Motor neuron (in vitro differentiated cells): ENCODE measurements at regions not wholly inside any gene's neighbourhood (a gene's known extent, or its start where the extent isn't known, plus 50 kb on each side); places are given as distances from the start of the nearest gene placed in this dataset.

Experiments used
- ATAC-seq, 8 experiments: fragments of 200-7000 bp; cut with Tn5 transposase; replicated peaks in 6 of 8; 2 replicates each; pipeline ENCODE4 v1.8.0; 2021; ENCODE audit warnings: mild to moderate bottlenecking in 8 of 8, moderate library complexity in 8 of 8
- H3K27ac ChIP-seq, 2 donors: fragments of 250-450 bp; sonication (Bioruptor Pico); 2 replicates each; pipeline ENCODE4 v1.9.0; 2021; ENCODE audit warnings: antibody characterized with exemption in 2 of 2, mild to moderate bottlenecking in 2 of 2, moderate library complexity in 1 of 2
- H3K4me1 ChIP-seq, 2 donors: fragments of 250-450 bp; sonication (Bioruptor Pico); replicated peaks in 1 of 2; 2 replicates each; pipeline ENCODE4 v1.6.1; 2021; ENCODE audit warnings: antibody characterized with exemption in 2 of 2, mild to moderate bottlenecking in 2 of 2, moderate library complexity in 1 of 2
- H3K4me3 ChIP-seq, 5 donors: fragments of 250-450 bp; sonication (Bioruptor Pico); 2 replicates each; pipeline ENCODE4 v1.9.0; 2021; ENCODE audit warnings: antibody characterized with exemption in 5 of 5, mild to moderate bottlenecking in 5 of 5, moderate library complexity in 4 of 5
- WGBS, 10 experiments: fragments of 450-650 bp; shearing (Covaris generic); methylation state at CpG; one replicate each; pipeline ENCODE4 v1.0.0; 2022; 5-methylcytosine and 5-hydroxymethylcytosine counted together
- in situ Hi-C, 9 experiments: fragments of 400-800 bp; cut with MboI; loops; one replicate each; pipeline ENCODE4 v1.15.0; 2021; ENCODE audit warnings: low sequenced_read_pairs in 9 of 9, low pct_unique_long_range_greater_than_20kb in 2 of 9; ENCODE audit not compliant: unreplicated experiment in 9 of 9

- in situ Hi-C loops: no loop called here
- WGBS, 10 experiments: 0 to 100% (median 53%) methylated on average over 1 to 2 of the region's 2 CpGs
- peaks cover 0 to 6% of the 10 kb centered on the region in 2 donors for H3K4me1 ChIP-seq
- no peak for ATAC-seq
- no peak overlapping the region for H3K4me3 ChIP-seq
- no peak overlapping the region for H3K27ac ChIP-seq
Observed at GRCh38 chr18:71437511-71437910, 1106.6 kb downstream of the CBLN2 start.

DNA sequence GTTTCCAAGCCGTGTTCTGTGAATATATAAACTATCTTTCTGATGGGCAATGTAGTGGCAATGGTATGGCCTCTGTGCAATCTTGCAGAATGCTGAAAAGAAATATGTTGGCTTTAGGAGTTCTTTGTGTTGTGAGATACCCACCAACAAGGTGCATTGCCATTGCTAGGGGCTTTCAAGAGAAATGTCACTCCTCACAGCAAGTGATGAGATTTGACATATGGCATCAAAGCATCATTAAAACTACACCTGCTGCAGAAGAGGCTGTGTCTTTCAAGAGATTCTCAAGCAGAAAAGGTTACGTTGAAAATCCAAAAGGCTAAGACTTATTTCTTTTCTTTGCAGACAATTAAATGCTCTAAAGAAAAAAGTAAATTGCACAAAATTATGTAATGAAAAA, 1110.8 kb downstream of the CBLN2 start:
- ATAC-seq: no peak
- in situ Hi-C loops: no loop called here
- WGBS, 10 experiments: 22 to 100% (median 77%) methylated on average over 1 to 2 of the region's 2 CpGs; no CpG with 5 or more reads in 1 of the 10 experiments
- Histone ChIP-seq H3K27ac (no peak overlapping the region), H3K4me3 (no peak overlapping the region), H3K4me1 (no peaks in the 10 kb centered on the region)

DNA sequence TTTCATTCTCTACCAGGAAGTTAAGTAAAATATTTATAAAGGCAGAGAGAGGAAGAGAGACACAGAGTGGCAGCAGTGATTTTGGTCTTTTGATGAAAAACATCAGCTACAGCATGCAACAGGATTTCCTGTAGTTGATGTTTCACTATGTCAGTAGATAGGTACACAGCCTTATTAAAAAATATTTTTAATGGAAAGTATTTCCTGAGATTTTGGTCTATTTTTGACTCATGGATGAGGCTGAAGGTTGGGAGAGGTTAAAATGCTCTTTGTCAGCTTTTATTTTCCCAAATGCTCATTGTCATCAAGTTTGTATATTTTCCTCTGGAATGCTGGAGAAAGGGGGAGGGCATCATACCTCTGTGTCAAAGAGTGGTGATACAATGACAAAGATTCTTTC, 1112.5 kb downstream of the CBLN2 start:
- H3K4me3 ChIP-seq: no peak overlapping the region
- no peak for ATAC-seq
- no peaks in the 10 kb centered on the region for H3K4me1 ChIP-seq
- H3K27ac ChIP-seq: no peak overlapping the region
- in situ Hi-C loops: no loop called here

- 0 to 100% (median 82%) methylated on average over 1 to 5 of the region's 5 CpGs; no CpG with 5 or more reads in 1 of the 10 experiments for WGBS, 10 experiments
- H3K4me1 ChIP-seq: no peaks in the 10 kb centered on the region
- no peak overlapping the region for H3K4me3 ChIP-seq
- ATAC-seq: no peak
- in situ Hi-C loops: no loop called here
- no peak overlapping the region for H3K27ac ChIP-seq
Observed at GRCh38 chr18:71431171-71431570, 1113.0 kb downstream of the CBLN2 start.

DNA sequence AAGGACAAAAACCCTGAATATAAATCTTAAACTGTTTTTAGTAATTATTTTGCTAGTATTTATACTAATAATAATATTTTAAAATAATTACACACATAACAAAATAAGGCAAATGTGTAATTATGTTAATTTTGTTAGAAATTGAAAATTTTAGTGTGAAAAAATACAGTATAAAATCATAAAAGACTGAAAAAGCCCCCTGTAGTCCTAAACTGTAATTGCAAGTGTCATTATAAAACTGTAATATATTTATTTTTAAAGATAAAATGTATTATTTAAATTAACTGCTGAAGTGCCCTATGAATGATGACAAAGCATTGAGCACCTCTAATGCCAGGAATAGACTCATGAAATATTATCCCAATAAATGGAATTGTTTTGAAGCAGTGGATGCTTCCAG, 1117.7 kb downstream of the CBLN2 start:
- in situ Hi-C loops: no loop called here
- no peak overlapping the region for H3K27ac ChIP-seq
- H3K4me3 ChIP-seq: no peak overlapping the region
- no peak for ATAC-seq
- no peaks in the 10 kb centered on the region for H3K4me1 ChIP-seq

GRCh38 chr18:71405169-71405809, 1116.4 kb downstream of the SOCS6 start:
- Histone ChIP-seq H3K27ac (no peak overlapping the region), H3K4me1 (peaks cover 0 to 13% of the 10 kb centered on the region in 2 donors), H3K4me3 (no peak overlapping the region)
- in situ Hi-C loops: no loop called here
- 0 to 69% (median 48%) methylated on average over 2 to 8 of the region's 8 CpGs for WGBS, 10 experiments
- ATAC-seq: peak in 4 of 8 experiments; percentile 32 to 90 (median 62)

- Histone ChIP-seq H3K4me1 (peaks cover 0 to 13% of the 10 kb centered on the region in 2 donors), H3K4me3 (no peak overlapping the region), H3K27ac (no peak overlapping the region)
- 0 to 100% (median 40%) methylated on average over 1 to 2 of the region's 2 CpGs; no CpG with 5 or more reads in 3 of the 10 experiments for WGBS, 10 experiments
- in situ Hi-C loops: no loop called here
- ATAC-seq: peak in 1 of 8 experiments; percentile 15
Observed at GRCh38 chr18:71403501-71403900, 1114.7 kb downstream of the SOCS6 start.

GRCh38 chr18:71398531-71398930, 1109.7 kb downstream of the SOCS6 start:
- in situ Hi-C loops: loop anchor here in 1 of 9 experiments (25.0 kb wide), 1 partner anchor 1139 kb away; the partner anchor contains the start of gene CBLN2
- no peak overlapping the region for H3K27ac ChIP-seq
- H3K4me3 ChIP-seq: no peak overlapping the region
- 0 to 80% (median 28%) methylated on average over 1 to 4 of the region's 4 CpGs; no CpG with 5 or more reads in 1 of the 10 experiments for WGBS, 10 experiments
- H3K4me1 ChIP-seq: peaks cover 0 to 6% of the 10 kb centered on the region in 2 donors
- peak in 5 of 8 experiments; percentile 47 to 87 (median 58) for ATAC-seq

GRCh38 chr18:71388148-71388547, 1099.3 kb downstream of the SOCS6 start:
- ATAC-seq: peak in 1 of 8 experiments; percentile 32
- no peak overlapping the region for H3K4me3 ChIP-seq
- in situ Hi-C loops: loop anchor here in 1 of 9 experiments (25.0 kb wide), 1 partner anchor 1149 kb away; the partner anchor contains the start of gene CBLN2
- WGBS, 10 experiments: 23 to 93% (median 48%) methylated on average over 2 to 3 of the region's 3 CpGs
- H3K27ac ChIP-seq: no peak overlapping the region
- no peaks in the 10 kb centered on the region for H3K4me1 ChIP-seq

DNA sequence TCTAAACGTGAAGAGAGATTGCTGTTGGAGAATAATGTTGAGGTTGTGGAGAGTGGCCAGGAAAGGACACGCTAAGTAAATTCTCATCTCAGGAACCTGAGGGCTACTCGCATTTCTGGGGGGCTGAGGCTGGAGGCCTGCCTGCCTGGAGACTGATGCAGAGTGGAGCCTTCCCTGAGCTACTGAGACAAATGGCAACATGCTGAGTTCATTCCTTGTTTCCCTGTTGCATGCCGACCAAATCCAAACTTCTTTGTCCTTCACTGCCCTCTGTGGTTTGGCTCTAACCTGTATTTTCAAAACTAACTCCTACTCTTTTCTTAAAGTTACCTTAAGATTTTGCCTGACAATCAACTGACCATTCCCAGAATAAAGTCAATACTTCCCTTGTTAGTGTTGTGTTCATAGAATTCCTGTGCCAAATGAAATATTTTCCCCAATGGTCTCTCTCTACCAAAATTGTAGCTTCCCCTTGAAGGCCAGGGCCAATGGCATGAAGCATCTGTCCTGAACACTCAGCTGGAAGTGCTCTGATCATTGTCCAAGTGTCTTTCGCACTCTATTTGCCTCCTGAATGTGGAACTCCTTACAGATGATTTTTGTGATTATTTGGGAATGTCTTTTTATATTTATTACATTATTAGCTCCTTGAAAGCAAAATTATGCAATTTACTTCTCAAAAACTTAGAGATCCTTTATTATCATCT, 1085.6 kb downstream of the SOCS6 start:
- H3K27ac ChIP-seq: no peak overlapping the region
- ATAC-seq: no peak
- no peaks in the 10 kb centered on the region for H3K4me1 ChIP-seq
- in situ Hi-C loops: no loop called here
- WGBS, 10 experiments: 0 to 82% (median 52%) methylated on average over 1 to 5 of the region's 5 CpGs; no CpG with 5 or more reads in 1 of the 10 experiments
- H3K4me3 ChIP-seq: no peak overlapping the region

DNA sequence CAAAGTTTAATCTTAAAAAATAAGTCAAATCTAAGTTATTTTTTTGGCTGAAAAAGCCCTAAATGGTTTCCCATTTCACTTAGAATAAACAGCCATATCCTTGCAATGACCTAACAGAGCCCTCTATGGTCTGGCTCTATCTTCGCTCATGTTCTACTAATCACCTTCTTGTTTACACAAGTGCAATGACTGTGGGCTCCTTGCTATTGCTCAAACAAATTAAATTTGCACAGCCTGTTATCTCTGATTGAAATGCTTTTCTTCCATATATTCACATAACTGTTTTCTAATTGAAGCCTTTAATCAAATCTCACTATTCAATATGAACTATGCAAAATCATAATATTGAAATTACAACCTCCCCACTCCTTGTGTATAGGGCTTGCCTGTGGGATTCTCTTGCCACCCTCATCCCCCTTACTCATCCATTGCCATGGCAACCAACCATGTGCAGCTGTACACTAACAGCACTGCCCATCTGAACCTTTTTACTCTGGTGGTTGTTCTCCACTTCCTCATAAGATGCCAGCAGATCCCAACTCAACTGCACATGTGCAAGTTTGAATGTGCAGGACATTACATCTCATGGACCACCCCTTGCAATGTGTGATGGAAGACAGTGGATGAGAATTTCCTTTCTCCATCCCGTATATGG, 1083.2 kb downstream of the SOCS6 start:
- Histone ChIP-seq H3K4me1 (no peaks in the 10 kb centered on the region), H3K27ac (no peak overlapping the region), H3K4me3 (no peak overlapping the region)
- in situ Hi-C loops: no loop called here
- peak in 1 of 8 experiments; percentile 49 for ATAC-seq
- WGBS, 10 experiments: 0 to 89% (median 70%) methylated on average over 1 to 2 of the region's 2 CpGs; no CpG with 5 or more reads in 4 of the 10 experiments

- no peaks in the 10 kb centered on the region for H3K4me1 ChIP-seq
- ATAC-seq: no peak
- H3K4me3 ChIP-seq: no peak overlapping the region
- H3K27ac ChIP-seq: no peak overlapping the region
- in situ Hi-C loops: no loop called here
- WGBS, 10 experiments: 0 to 100% (median 60%) methylated on average over 1 to 6 of the region's 7 CpGs; no CpG with 5 or more reads in 1 of the 10 experiments
Observed at GRCh38 chr18:71370671-71371445, 1082.0 kb downstream of the SOCS6 start.

- WGBS, 10 experiments: 0 to 100% (median 45%) methylated on average over 2 of the region's 2 CpGs; no CpG with 5 or more reads in 2 of the 10 experiments
Observed at GRCh38 chr18:71370095-71370494, 1081.2 kb downstream of the SOCS6 start.

More at GRCh38 chr18:71370095-71370494, 1081.2 kb downstream of the SOCS6 start:
- in situ Hi-C loops: no loop called here
- no peaks in the 10 kb centered on the region for H3K4me1 ChIP-seq
- ATAC-seq: no peak
- no peak overlapping the region for H3K4me3 ChIP-seq
- H3K27ac ChIP-seq: no peak overlapping the region
